Breast epithelium (tissue), 3 donors: ENCODE measurements at regions not wholly inside any gene's neighbourhood (a gene's known extent, or its start where the extent isn't known, plus 50 kb on each side); places are given as distances from the start of the nearest gene placed in this dataset.

Source experiments
- CTCF ChIP-seq, 3 donors: fragments of 450-650 bp; IDR thresholded peaks; one replicate each; pipeline ENCODE4 v1.5.1; 2016 to 2017; ENCODE audit warnings: antibody characterized with exemption in 3 of 3, mild to moderate bottlenecking in 3 of 3, moderate library complexity in 3 of 3
- POLR2A ChIP-seq: fragments of 450-650 bp; IDR thresholded peaks from one replicate; pipeline ENCODE4 v1.6.1; 2016; ENCODE audit warnings: antibody characterized with exemption, mild to moderate bottlenecking, moderate library complexity
- POLR2AphosphoS5 ChIP-seq, 3 donors: sonication (generic); formaldehyde crosslinking; IDR thresholded peaks; one replicate each; pipeline ENCODE4 v1.6.1; 2017; ENCODE audit warnings: antibody characterized with exemption in 3 of 3

GRCh38 chr14:42860371-42860770 lies 1253.7 kb downstream of the LRFN5 start:
- TF ChIP-seq POLR2A (no peak), CTCF (IDR thresholded peaks at IDR 0.05) (no peak), POLR2AphosphoS5 (IDR thresholded peaks at IDR 0.05) (no peak)
